Kidney epithelial cell (primary cell): ENCODE measurements at regions not wholly inside any gene's neighbourhood (a gene's known extent, or its start where the extent isn't known, plus 50 kb on each side); places are given as distances from the start of the nearest gene placed in this dataset.

Experiments
- DNase-seq: peaks from one replicate; pipeline ENCODE4 v3.0.0-alpha.2; 2010; ENCODE audit warnings: low read depth
- H3K27me3 ChIP-seq: 2 replicates; pipeline ENCODE4 v1.6.0; 2011; ENCODE audit warnings: low read length; ENCODE audit not compliant: control insufficient read depth, insufficient read depth
- H3K36me3 ChIP-seq: 2 replicates; pipeline ENCODE4 v1.5.1; 2011; ENCODE audit warnings: low read length; ENCODE audit not compliant: control insufficient read depth, insufficient read depth
- H3K4me3 ChIP-seq: 2 replicates; pipeline ENCODE4 v1.5.1; 2011; ENCODE audit warnings: low read depth, mild to moderate bottlenecking, control low read depth, low read length
- CTCF ChIP-seq: IDR thresholded peaks from 2 replicates; pipeline ENCODE4 v1.5.1; 2011; ENCODE audit warnings: mild to moderate bottlenecking, moderate library complexity, low read length, control low read depth, inconsistent platforms; ENCODE audit not compliant: insufficient read depth, poor library complexity, severe bottlenecking

- no peak for DNase-seq
- Histone ChIP-seq H3K27me3 (peaks cover 7% of the 10 kb centered on the region), H3K36me3 (no peaks in the 10 kb centered on the region), H3K4me3 (no peak overlapping the region)
- no peak for TF ChIP-seq CTCF
Observed at GRCh38 chr4:140291259-140291658, 82.2 kb upstream of the SCOC start.

GRCh38 chr4:140289486-140289885 is 84.0 kb upstream of the SCOC start:
- DNase-seq = no peak
- peaks cover 9% of the 10 kb centered on the region for H3K27me3 ChIP-seq
- no peak for TF ChIP-seq CTCF
- no peak overlapping the region for H3K4me3 ChIP-seq
- H3K36me3 ChIP-seq = no peaks in the 10 kb centered on the region

- DNase-seq = no peak
- Histone ChIP-seq H3K4me3 (no peak overlapping the region), H3K27me3 (peaks cover 9% of the 10 kb centered on the region), H3K36me3 (no peaks in the 10 kb centered on the region)
- TF ChIP-seq CTCF = no peak
Observed at GRCh38 chr4:140286456-140286855, 87.0 kb upstream of the SCOC start.

GRCh38 chr4:140284456-140284855 is 89.0 kb upstream of the SCOC start:
- Histone ChIP-seq H3K4me3 (no peak overlapping the region), H3K27me3 (peaks cover 9% of the 10 kb centered on the region), H3K36me3 (no peaks in the 10 kb centered on the region)
- TF ChIP-seq CTCF = no peak
- DNase-seq = no peak

GRCh38 chr4:140281828-140282552 is 91.5 kb upstream of the SCOC start:
- Histone ChIP-seq H3K36me3 (no peaks in the 10 kb centered on the region), H3K4me3 (no peak overlapping the region), H3K27me3 (peaks cover 5% of the 10 kb centered on the region)
- DNase-seq = no peak
- no peak for TF ChIP-seq CTCF

GRCh38 chr4:140277576-140277975 is 95.9 kb upstream of the SCOC start:
- no peak for DNase-seq
- no peaks in the 10 kb centered on the region for H3K27me3 ChIP-seq
- no peaks in the 10 kb centered on the region for H3K36me3 ChIP-seq
- TF ChIP-seq CTCF = no peak
- H3K4me3 ChIP-seq = no peak overlapping the region
